AG04450 (cell line): ENCODE measurements at regions not wholly inside any gene's neighbourhood (a gene's known extent, or its start where the extent isn't known, plus 50 kb on each side); places are given as distances from the start of the nearest gene placed in this dataset.

Experiments used
- CTCF ChIA-PET: fragments of 300-600, 350-600 bp; formaldehyde crosslinking; extraction: SDS; loops from one replicate; lab custom pipeline; 2022; ENCODE audit warnings: antibody characterized with exemption, inconsistent platforms; lab: Charles Lee
- POLR2A ChIA-PET: fragments of 350-600 bp; formaldehyde crosslinking; extraction: SDS; loops from one replicate; lab custom pipeline; 2021; ENCODE audit warnings: antibody characterized with exemption, inconsistent platforms; lab: Yijun Ruan, JAX
- DNase-seq: peaks from one replicate; pipeline ENCODE4 v3.0.0-alpha.2; 2011; ENCODE audit warnings: low read depth, low spot score
- H3K27ac ChIP-seq: one replicate; pipeline ENCODE4 v1.5.1; 2012; ENCODE audit warnings: low read depth, low read length, control low read depth
- H3K27me3 ChIP-seq: one replicate; pipeline ENCODE4 v1.6.0; 2012; ENCODE audit warnings: low read length; ENCODE audit not compliant: control insufficient read depth, insufficient read depth
- H3K4me3 ChIP-seq: 2 replicates; pipeline ENCODE4 v1.5.1; 2011; ENCODE audit warnings: mild to moderate bottlenecking, low read depth, low read length, control low read depth
- H3K9me3 ChIP-seq: 2 replicates; pipeline ENCODE4 v1.5.1; 2012; ENCODE audit warnings: low read length; ENCODE audit not compliant: control insufficient read depth, insufficient read depth
- TF ChIP-seq, protein P1 (sequence below): IDR thresholded peaks from 2 replicates; pipeline ENCODE4 v1.5.1; 2011; ENCODE audit warnings: low read depth, low read length, control low read depth, inconsistent platforms

DNA sequence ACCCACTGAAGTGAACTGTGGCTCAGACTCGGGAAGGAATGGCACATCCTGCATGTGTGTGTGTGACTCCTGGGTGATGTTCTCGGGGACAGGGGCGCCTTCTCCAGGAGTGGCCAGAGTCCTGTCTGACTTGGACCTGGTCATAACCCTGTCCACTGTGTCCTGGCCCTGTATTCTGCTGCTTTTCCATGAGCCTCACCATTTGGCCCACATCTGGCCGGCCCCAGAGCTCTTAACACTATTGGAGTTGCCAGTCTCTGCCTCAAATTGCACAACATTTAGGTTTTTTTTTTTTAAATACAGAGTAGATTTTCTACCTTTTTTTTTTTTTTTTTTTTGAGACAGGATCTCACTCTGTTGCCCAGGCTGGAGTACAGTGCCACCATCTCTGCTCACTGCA, 278.3 kb upstream of the TUT7 start:
- no peak for DNase-seq
- POLR2A ChIA-PET = interaction anchor here (0.6 kb wide), 1 partner anchor 1324 kb away, joined by 3 read pairs; no protein-coding TSS in a partner anchor
- CTCF ChIA-PET = interaction anchor here (0.6 to 0.7 kb wide), 2 partner anchors 275 to 1446 kb away, joined by 3 to 5 read pairs; no protein-coding TSS in a partner anchor
- H3K27ac ChIP-seq = no peak overlapping the region
- TF ChIP-seq, protein P1, sequence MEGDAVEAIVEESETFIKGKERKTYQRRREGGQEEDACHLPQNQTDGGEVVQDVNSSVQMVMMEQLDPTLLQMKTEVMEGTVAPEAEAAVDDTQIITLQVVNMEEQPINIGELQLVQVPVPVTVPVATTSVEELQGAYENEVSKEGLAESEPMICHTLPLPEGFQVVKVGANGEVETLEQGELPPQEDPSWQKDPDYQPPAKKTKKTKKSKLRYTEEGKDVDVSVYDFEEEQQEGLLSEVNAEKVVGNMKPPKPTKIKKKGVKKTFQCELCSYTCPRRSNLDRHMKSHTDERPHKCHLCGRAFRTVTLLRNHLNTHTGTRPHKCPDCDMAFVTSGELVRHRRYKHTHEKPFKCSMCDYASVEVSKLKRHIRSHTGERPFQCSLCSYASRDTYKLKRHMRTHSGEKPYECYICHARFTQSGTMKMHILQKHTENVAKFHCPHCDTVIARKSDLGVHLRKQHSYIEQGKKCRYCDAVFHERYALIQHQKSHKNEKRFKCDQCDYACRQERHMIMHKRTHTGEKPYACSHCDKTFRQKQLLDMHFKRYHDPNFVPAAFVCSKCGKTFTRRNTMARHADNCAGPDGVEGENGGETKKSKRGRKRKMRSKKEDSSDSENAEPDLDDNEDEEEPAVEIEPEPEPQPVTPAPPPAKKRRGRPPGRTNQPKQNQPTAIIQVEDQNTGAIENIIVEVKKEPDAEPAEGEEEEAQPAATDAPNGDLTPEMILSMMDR = no peak
- no peak overlapping the region for H3K4me3 ChIP-seq
- H3K9me3 ChIP-seq = no peaks in the 10 kb centered on the region
- no peaks in the 10 kb centered on the region for H3K27me3 ChIP-seq

DNA sequence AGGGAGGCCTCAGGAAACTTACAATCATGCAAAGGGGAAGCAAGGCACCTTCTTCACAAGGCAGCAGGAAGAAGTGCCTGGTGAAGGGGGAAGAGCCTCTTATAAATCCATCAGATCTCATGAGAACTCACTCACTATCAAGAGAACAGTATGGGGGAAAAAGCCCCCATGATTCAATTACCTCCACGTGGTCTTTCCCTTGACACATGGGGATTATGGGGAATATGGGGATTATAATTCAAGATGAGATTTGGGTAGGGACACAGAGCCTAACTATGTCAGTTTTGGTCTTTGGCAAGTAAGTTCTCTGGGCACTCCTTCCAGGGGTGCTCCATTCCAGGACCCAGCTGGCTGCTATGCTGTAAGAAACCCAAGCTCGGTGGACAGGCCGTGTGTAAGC, 275.3 kb upstream of the TUT7 start:
- Histone ChIP-seq H3K4me3 (no peak overlapping the region), H3K27ac (no peak overlapping the region), H3K27me3 (no peaks in the 10 kb centered on the region), H3K9me3 (no peaks in the 10 kb centered on the region)
- DNase-seq = no peak
- ChIA-PET POLR2A (no interaction called here), CTCF (interaction anchor here (0.6 to 3.9 kb wide), 2 partner anchors 8 to 15 kb away, joined by 4 to 17 read pairs; no protein-coding TSS in a partner anchor)
- TF ChIP-seq, protein P1 = no peak

DNA sequence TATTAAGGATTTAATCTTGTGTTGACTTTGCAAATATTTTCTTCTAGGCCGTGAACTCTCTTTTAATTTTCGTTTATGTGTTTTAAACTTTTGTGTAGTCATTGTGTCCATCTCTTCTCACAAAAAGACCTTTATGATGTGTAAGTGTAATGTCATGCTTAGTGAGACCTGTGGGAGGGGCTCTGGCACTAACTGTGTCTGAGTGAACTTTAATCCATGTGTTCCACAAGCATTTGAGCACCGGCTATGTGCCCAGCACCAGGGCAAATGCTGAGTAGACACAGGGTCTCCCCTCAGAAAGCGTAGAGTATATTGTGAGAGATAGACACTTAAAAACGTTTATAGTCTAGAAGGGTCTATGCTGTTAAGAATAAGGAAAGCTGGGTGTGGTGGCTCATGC, 272.6 kb upstream of the TUT7 start:
- DNase-seq = no peak
- CTCF ChIA-PET = interaction anchor here (1.1 to 3.9 kb wide), 2 partner anchors 11 to 140 kb away, joined by 4 to 17 read pairs; no protein-coding TSS in a partner anchor
- TF ChIP-seq, protein P1 = no peak
- POLR2A ChIA-PET = no interaction called here
- Histone ChIP-seq H3K4me3 (no peak overlapping the region), H3K27ac (no peak overlapping the region), H3K9me3 (no peaks in the 10 kb centered on the region), H3K27me3 (no peaks in the 10 kb centered on the region)

DNA sequence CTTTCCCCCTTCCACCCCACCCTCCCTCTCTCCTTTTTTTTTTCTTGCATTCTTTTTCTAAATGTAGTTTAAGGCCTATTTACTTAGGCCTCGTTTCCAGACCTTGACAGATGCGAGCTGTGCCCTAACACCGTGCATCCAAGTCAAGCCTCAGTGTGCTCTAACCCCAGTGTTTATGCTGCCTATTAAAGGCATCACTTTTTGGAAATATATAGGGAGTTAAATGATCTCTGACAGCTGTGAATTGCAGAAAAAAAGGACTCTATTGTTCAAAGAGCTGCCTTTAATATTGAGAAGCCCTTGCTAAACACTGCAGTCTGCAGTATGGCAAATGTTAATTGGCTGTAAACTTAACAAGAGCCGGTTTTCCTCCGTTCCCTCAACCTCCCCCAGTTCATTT, 270.4 kb upstream of the TUT7 start:
- Histone ChIP-seq H3K27me3 (no peaks in the 10 kb centered on the region), H3K27ac (no peak overlapping the region), H3K4me3 (no peak overlapping the region), H3K9me3 (no peaks in the 10 kb centered on the region)
- TF ChIP-seq, protein P1 = no peak
- no peak for DNase-seq
- CTCF ChIA-PET = interaction anchor here (0.7 to 1.0 kb wide), 2 partner anchors 14 to 85 kb away, joined by 3 to 4 read pairs; no protein-coding TSS in a partner anchor
- POLR2A ChIA-PET = interaction anchor here (0.7 to 1.3 kb wide), 4 partner anchors 54 to 323 kb away, joined by 3 to 7 read pairs (median 4); partner anchors contain the start of gene GAS1
